ENCODE measurements at regions not wholly inside any gene's neighbourhood (a gene's known extent, or its start where the extent isn't known, plus 50 kb on each side); places are given as distances from the start of the nearest gene placed in this dataset.
"Not testable (repeated sequence)": the region's sequence is repeated elsewhere in the genome, so short reads cannot be mapped to it uniquely, and the experiment has no call there.

DNA sequence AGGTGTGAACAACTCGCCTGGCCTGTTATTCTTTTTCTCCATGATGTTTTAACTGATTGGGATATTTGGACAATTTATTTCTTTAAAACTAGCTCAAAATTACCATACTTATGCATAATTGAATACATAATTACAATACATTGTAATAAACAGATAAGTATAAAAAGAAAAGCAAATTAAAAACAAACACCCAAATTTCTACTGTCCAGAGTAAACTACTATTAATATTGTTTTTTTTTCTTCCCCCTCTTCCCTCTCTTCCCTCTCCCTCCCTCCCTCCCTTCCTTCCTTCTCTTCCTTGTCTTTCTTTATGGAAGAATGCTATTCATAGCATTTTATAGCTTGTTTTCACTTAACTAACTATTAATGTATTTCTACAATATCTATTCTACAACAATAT, 117.7 kb upstream of the IVNS1ABP start:
- DNase-seq (ENCODE audit: low spot score), result no peak

GRCh38 chr1:185433667-185434066, 116.6 kb upstream of the IVNS1ABP start:
- no peak for DNase-seq (ENCODE audit: low spot score)

GRCh38 chr1:185432948-185433347, 115.9 kb upstream of the IVNS1ABP start:
- no peak for DNase-seq (ENCODE audit: low spot score)

DNA sequence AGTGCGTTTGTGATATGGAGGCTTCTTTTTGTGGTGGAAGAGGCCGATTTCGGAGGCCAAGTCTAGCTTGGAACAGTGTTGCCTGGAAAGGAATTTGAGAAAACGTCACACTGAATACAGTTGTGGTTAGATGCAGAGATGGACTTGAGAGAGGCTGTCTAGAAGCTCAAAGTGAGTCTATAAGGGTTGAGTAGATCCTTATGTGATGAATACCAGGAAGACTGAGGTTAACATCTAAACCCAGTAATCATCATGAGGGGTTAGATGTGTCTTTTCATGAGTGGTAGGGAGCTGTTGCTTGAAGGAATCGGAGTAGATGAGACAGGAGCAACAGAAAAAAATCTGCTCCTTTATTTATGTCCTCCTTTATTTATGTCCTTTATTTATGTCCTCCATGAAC, 114.6 kb upstream of the IVNS1ABP start:
- DNase-seq (ENCODE audit: low spot score), result no peak

- not testable (repeated sequence) for DNase-seq (ENCODE audit: low spot score)
Observed at GRCh38 chr1:185429668-185430067, 112.6 kb upstream of the IVNS1ABP start.

- DNase-seq (ENCODE audit: low spot score), result no peak
Observed at GRCh38 chr1:185427776-185428175, 110.7 kb upstream of the IVNS1ABP start.

GRCh38 chr1:185427264-185427663, 110.2 kb upstream of the IVNS1ABP start:
- DNase-seq (ENCODE audit: low spot score), result no peak

GRCh38 chr1:185426848-185427247, 109.8 kb upstream of the IVNS1ABP start:
- DNase-seq (ENCODE audit: low spot score), result no peak

DNA sequence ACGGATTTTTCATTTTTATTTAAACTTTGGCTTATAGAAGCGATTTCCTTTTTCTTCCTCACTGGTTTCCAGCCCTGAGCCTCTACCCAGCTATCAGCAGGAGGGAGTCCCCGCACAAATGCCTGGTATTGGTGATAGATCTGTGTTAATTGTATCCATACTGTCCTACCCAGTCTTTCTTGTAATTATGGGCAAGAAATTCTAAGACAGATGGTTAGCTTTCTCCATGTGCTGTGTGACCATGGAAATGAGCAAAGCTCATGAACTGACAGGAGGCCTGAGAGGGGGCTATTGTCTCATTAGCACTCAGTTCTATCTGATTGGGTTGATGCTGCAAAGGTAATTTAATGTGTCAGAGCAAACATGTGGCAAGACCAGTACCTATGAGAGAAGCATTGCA, 108.1 kb upstream of the IVNS1ABP start:
- no peak for DNase-seq (ENCODE audit: low spot score)

- no peak for DNase-seq (ENCODE audit: low spot score)
Observed at GRCh38 chr1:185421485-185422107, 104.6 kb upstream of the IVNS1ABP start.

DNA sequence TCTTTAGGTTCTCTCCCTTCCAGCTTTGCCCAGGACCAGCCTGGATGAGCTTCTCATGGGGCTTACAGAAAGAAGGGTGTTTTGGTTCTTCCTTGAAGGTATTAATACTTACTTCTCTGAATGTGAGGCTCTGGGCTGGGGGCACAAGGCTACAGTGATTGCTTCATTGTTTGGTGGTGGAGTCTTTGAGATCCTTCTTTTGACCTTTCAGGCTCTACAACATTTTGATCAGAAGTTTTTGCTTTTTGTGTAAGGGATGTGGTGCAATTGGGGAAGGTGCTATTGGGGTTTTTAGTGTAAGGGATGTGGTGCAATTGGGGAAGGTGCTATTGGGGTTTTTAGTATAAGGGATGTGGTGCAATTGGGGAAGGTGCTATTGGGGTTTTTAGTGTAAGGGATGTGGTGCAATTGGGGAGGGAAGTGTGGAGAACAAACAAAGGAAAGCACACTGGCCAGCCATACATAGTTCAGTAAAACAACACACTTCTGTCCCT, 103.6 kb upstream of the IVNS1ABP start:
- no peak for DNase-seq (ENCODE audit: low spot score)

DNA sequence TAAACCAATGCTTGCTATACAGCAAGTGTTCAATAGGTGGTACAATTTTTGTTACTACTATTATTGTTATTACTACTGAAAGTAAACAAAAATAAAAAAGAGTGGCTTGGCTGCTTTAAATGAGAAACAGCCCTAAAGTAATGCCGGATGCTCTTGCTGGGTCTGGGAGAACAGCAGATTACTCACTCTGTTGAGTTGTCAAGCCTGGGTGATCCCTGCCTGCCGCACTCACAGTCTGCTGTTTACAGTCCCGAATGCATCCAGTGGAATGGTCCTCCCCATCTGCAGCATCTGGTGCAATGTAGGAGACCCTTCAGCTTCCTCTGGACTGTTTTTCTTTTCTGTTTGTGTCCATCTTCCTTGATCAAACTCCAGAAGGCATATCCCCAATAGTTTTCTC, 102.7 kb upstream of the IVNS1ABP start:
- no peak for DNase-seq (ENCODE audit: low spot score)

GRCh38 chr1:185418472-185418871, 101.4 kb upstream of the IVNS1ABP start:
- no peak for DNase-seq (ENCODE audit: low spot score)

- no peak for DNase-seq (ENCODE audit: low spot score)
Observed at GRCh38 chr1:185412385-185413087, 95.5 kb upstream of the IVNS1ABP start.

DNA sequence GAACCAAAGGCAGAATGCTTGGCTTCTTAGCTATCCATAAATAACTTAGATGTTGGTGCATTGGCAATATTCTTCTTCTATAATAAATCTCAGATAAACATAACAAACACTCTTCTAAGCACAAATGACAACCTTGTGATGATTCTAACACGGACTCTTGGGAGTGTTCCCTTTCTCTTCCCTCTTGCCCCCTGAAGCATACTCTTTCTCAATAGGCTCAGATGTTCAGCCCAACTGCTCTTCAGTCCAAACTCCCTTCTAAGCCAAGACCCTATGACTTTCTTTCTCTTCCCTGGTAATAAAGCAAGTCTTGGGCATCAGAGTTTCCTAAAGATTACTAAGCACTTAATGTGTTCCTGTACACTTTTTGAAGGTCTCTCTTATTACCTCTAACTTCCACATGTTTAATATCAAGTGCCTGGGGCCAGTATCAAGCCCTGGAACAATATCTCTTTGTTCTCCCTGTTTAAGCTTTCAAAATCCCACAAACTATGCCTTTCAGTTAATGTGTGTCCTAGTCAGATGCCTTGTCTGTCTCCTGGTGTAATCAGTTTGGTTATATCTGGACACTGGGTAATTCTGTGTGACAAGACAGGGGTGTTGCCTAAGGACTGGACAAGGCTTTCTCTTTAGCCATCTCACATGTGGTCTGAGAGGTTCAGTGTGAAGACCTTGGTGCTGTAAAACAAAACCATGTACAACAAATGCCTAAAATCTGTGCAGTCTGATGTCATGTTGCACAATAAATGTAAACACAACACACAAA, 92.9 kb upstream of the IVNS1ABP start:
- DNase-seq (ENCODE audit: low spot score), result no peak

DNA sequence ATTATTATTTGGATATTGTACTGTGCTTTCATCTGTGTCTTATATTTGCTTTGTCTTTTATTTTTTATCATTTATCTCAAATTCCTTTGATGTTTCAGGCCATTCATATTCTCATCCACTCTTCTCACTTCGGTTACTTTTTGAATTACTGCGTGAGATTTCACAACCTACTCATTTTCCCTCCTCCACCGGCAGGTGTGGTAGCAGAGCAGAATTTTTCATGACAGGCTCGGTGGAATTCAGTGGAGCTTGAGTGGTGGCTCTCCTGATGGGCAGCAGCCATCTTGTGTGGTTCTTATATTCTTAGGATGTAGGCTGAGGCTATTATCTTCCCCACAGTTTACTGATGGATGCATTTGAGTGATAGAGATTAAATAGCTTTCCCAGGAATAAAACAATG, 92.3 kb upstream of the IVNS1ABP start:
- DNase-seq (ENCODE audit: low spot score), result no peak

DNA sequence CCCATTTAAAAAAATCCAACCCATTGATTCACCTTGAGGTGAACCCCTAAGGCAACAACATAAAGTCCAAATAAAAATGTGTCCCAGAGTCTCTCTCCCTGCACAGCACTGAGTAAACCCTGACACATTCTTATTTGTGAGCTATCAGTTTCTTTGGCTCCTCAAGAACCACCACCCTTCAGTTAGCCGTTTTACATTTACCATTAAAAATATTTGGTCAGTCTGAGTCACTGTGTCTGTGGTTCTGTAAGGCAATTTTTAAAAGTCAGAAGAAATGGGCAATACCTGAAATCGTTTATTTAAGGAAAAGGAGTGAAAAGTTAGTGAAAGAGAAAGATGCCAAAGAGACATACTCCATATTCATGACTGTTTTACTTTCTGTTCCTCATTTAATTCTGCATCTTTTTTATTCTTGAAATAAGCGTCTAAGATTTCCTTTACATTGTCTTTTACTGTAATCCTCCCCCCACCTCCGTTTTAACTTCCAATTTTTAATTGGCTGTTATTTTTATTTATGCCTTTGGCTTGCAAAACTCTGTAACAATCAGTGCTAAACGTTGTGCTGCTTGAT, 91.7 kb upstream of the IVNS1ABP start:
- DNase-seq (ENCODE audit: low spot score), result no peak

- no peak for DNase-seq (ENCODE audit: low spot score)
Observed at GRCh38 chr1:185406691-185407009, 89.6 kb upstream of the IVNS1ABP start.

DNA sequence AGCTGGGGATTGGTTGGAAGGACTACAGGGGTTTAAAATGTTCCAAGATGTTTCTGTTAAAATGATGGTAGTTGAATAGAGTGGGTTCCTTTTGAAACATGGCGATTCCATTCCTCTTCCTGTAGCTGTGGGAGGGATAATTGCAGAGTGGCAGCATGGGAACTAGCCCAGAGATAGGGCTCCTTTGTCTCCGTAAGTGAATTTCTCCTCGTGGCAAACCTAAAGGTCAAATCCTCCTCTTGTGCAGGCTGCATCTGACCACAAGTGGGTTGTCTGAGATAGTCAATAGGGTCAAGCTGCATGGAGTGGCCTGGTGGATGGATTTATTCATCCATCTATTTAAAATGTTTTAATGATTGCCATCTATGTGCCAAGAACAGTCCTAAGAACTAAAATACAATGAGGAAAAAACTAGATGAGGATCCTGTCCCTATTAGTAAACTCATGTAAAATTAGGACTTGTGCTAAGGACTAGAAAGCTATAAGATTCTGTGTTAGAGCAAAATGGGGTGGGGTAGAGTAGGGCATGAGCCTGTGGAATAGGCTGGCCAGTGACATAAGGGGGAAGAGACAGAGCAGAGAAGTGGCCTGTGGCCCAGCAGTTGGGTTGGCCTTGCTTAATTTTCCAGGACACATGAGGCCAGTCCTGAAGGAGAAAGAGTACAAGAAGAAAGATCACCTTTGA, 89.1 kb upstream of the IVNS1ABP start:
- DNase-seq (ENCODE audit: low spot score), result no peak

DNA sequence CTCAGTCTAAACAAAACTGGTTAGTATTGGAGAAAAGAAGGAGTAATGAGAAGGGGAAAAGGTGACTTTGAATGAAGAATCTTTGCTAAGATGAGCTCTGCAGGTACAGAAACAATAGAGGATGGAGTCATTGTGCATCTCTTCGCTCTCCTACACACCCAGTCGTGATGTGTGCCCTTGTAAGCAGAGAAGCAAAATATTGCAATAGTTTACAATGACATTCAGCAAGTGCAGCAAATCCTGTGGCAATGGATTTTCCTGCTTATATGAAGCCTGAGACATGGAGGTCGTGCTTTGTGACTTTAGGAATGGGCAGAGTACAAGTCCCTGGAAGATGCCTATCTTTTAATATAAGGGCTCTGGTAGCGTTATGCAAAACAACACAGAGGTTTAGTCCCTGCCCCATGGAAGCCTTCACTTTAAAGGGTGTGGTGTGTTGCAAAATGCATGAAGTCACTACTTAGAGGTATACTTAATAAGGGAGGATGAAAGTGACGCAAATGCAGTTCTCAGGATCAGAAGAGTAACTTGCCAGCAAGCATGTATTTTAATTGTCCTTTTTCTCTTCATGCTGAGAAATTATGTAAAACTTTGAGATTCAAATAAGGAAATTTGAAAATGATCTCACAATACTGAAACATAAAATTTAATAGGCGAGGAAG, 88.0 kb upstream of the IVNS1ABP start:
- DNase-seq (ENCODE audit: low spot score), result no peak

GRCh38 chr1:185404291-185404690, 87.2 kb upstream of the IVNS1ABP start:
- no peak for DNase-seq (ENCODE audit: low spot score)

DNA sequence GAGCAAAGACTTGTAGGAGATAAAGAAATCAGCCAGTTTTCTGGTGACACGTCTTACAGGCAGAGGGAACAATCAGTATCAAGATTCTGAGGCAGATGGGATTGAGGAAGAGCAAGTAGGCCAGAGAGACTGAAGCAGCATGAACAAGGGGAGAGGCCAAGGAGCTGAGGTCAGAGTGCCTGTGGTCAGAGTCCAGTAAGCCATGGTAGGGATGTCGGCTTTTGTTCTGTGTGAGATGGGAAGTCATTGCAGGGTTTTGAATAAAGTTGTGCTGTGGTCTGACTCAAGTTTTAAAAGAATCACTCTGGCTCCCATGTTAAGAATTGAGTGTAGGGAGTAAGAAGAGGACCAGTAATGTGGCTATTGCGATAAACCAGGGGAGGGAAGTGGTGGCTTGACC, 85.9 kb upstream of the IVNS1ABP start:
- no peak for DNase-seq (ENCODE audit: low spot score)

Data from iPS-NIHi11 (cell line).